GM21619 (cell line): ENCODE measurements at regions not wholly inside any gene's neighbourhood (a gene's known extent, or its start where the extent isn't known, plus 50 kb on each side); places are given as distances from the start of the nearest gene placed in this dataset.
"Not testable (repeated sequence)": the region's sequence is repeated elsewhere in the genome, so short reads cannot be mapped to it uniquely, and the experiment has no call there.

ENCODE experiments used
- ATAC-seq: cut with Tn5 transposase; IDR thresholded peaks from one replicate; pipeline ENCODE4 v1.9.1; 2021; ENCODE audit not compliant: unreplicated experiment

DNA sequence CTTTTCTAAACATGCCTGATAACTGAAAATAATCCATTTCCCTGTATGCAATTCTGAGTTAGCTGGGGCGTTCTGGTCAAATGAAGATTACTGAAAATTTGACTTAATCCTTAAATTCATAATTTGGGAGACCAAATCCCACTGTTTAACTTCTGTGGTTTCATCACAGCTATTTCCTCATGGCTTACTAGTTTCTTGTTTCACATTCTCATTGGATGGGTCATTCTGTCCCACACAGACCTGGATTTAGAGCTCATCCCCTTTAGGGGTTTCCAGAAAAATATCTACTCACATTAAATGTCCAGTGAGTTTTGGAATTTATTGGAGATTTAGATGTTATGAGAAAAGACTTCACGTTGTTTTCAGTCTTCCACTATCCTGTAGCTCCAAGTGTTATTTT lies 709.3 kb upstream of the KLHL1 start:
- no peak for ATAC-seq

DNA sequence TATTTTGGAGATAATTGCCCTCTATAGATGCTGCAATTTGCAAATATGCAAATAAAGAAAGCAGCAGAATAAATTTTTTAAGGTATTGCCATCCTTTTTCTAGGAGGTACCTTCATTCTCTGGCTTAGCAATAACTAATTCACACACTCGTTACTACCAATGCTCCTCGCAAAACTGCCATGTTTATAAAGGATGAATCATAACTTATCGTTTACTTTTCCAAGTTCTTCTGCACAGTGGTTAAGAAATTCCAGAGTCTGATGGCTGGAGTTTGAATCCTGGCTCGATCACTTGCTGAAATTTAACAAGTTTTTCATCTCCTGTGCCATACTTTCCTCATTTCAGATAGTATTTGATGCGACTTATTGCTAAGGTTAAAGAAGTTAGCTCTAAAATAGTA lies 708.6 kb upstream of the KLHL1 start:
- no peak for ATAC-seq

DNA sequence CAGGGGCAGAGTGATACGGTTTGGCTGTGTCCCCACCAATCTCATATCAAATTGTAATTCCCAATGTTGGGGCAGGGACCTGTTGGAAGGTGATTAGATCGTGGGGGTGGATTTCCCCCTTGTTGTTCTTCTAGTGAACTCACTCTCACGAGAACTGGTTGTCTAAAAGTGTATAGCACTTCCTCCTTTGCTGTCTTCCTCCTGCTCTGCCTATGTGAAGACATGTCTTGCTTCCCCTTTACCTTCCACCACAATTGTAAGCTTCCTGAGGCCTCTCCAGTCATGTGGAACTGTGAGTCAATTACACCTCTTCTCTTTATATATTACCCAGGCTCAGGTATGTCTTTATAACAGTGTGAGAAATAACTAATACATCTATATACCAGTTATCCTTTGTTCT lies 706.4 kb upstream of the KLHL1 start:
- no peak for ATAC-seq

DNA sequence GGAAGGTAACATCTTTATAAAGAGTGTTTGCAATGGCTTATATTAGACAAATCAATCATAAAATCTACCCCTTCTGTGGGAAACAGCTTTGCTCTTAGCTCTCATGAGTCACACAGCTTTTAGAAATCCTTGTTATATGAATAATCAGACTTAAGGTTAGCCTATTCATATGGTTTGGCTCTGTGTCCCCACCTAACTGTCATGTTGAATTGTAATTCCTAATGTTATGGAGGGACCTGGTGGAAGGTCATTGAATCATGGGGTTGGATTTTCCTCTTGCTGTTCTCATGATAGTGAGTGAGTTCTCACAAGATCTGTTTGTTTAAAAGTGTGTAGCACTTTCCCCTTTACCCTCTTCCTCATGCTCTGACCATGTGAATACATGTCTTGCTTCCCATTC lies 704.2 kb upstream of the KLHL1 start:
- no peak for ATAC-seq

DNA sequence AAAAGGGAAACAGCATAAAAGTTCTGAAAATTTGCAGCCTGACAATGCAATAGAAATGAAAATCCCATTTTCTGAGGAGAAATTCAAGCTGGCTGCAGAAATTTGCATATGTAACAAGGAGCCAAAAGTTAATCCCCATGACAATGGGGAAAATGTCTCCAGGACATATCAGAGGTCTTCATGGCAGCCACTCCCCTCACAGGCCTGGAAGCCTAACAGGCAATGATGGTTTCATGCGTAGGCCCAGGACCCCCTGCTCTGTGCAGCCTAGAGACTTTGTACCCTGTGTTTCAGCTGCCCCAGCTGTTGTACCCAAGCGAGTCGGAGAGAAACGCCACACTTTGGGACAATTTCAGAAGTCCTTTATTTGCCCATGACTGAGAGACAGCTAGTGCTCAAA lies 701.3 kb upstream of the KLHL1 start:
- ATAC-seq: no peak

DNA sequence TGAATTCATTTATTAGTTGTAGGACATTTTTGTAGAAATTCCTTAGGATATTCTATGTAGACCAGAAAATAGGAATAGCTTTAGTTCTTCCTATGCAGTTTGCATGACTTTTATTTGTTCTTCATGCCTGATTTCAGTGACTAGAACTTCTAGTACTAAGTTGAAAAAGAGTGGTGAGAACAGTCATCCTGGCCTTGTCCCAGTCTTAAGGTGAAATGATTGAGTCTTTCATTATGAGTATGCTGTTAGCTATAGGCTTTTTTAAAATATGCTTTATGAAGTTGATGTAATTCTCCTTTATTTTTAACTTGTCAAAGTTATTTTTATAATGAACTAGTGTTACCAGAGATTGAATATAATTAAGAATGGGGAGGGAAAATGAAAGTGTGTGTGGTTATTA lies 690.1 kb upstream of the KLHL1 start:
- ATAC-seq: no peak

DNA sequence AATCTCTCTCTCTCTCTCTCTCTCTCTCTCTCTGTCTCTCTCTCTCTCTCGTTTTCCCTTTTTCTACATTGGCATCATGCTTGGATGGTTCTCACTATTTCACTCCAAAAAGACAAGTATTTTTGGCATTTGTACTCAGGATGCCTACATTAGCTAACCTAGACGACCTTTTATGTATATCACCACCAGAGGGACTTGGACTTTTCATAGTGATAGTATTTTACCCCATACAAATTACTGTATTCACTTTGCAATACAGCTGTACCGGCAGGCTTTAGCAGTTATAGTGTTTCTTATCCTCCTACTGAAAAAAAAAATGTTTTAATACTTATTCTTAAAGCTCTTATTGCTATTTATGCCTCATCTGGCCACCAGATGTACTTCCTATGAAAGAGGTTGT lies 687.2 kb upstream of the KLHL1 start:
- no peak for ATAC-seq

DNA sequence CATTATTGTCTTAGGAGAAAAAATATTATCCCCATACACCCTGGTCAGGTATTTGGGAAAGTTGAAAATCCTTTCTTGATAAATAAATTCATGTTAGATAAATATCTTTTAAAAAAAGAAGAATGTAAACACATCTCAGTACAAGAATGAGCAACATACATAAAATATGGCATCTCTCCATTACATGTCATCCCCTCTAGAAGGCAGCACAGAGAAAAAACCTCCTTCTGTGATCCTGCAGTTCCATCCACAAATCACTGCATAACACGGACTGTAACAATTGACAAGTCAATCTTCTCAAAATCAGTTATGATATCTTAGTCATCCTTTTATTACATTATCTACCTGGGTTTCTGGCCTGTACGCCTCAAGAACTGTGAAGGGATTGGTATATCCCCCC lies 683.9 kb upstream of the KLHL1 start:
- no peak for ATAC-seq

DNA sequence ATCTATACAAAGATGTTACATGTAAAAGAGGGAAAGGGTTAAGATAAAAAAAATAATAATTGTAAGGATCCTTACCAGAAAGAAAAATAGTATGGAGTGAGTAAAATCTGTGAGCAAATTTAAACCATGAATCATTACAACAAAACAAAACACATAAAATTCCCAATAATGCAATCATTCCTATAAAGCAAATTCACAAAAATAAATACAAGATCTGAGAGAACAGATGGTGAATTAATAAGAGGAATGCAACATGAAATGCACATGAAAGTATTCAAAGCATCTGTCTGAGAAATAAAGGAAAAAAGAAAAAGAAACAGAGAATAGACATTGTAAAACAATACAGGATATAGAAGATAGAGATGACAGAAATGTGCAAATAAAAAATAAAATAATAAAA lies 681.5 kb upstream of the KLHL1 start:
- no peak for ATAC-seq

DNA sequence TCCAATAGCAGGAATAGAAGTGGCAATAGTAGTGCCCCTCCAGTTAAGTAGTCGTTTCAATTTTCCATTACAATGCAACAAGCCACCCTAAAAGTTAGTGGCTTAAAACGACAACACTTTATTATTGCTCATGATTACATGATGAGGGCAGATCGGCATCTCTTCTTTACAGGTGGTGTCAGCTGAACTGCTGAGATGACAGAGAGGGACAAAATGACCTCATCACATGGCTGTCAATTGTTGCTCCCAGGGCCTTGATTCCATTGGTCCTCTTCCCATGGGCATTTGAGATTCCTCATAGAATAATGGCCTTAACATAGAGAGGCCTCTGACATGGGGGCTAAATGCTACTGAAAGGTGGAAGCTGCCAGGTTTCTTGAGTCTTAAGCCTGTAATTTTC lies 679.8 kb upstream of the KLHL1 start:
- ATAC-seq: no peak

DNA sequence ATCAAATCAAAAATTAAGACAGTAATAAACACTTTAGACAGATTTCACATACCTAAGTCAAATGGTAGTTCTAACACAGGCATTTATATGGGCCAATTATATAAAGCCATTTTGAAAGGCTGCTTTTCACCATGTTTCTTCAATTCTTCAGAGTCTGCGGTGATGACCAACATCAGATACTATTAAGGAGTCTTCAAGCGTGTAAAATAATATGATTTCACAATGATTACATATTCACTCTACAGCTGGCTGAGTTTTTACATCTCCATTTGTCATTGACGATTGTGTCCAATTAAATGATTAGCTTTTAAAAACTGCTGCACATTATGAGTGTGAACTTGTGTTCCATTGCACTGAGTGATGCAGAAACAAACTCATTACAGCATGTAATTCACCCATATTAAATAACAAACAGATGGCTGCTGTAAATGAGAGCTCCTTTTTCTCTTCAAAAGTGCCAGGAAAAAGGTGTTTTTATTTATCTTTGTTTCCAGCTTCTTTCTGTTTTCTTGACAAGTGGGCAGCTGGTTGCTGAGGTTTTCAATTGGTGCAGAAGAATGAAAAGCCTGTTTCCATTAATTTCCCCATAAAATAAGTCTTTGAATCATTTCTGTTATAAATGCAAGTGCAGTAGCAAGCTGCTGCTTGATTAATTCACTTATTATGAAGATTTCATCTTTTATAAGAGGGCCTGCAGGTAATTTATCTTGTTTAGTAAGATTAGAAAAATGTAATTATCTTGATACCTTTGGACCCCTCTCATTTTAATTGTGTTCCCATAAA lies 676.1 kb upstream of the KLHL1 start:
- no peak for ATAC-seq

DNA sequence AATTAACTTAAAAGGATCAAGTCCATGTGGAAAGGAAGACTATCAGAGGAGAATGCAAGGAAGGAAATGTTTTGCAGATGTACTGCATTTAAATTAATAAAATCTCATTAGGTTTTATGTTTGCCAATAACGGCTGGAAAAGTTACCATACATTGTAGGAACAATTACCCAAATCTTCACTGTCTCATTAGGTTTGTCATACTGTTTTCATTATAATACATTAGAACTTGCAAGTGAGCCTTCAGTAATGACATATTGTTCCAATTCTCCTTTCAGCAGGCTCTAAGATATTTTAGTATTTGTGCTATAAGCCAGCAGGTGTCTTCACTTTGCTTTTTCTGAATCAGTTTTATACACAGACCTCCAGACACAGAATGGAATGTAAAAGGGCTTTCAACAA lies 661.6 kb upstream of the KLHL1 start:
- ATAC-seq: no peak

DNA sequence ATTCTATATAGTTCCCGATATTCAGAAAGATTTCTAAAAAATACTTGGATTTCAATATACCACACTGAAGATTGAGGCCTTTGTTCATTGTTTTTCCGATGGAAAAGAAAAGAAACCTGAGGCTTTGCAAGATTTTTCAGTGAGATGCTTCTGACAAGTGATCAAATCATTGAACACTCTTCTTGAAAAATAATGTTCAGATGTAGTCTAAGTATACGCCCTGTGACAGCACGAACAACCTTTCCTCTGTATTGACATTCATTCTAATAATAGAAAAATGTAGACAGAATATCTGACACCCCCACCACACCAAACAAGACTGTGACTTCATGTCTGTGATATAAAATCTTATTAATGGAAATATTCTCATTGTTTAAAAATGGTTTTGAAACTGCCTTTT lies 650.7 kb upstream of the KLHL1 start:
- no peak for ATAC-seq

DNA sequence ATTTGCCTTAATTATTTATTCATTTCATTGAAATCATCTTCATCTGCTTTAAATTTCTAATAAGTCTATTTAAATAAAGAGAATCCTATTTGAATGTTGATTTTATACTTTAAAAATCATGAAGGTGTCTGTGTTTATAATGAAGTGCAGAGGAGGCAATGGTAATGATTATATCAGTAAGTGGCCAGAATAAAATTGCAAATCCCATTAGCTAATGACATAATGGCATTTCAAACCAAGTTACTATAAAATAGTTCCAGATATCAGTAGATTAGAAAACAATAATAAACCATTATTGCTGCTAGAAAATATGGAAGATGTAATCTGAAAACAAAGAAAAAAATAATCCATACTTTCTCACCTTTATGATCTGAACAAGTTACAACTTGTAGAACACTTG lies 647.8 kb upstream of the KLHL1 start:
- ATAC-seq: no peak

DNA sequence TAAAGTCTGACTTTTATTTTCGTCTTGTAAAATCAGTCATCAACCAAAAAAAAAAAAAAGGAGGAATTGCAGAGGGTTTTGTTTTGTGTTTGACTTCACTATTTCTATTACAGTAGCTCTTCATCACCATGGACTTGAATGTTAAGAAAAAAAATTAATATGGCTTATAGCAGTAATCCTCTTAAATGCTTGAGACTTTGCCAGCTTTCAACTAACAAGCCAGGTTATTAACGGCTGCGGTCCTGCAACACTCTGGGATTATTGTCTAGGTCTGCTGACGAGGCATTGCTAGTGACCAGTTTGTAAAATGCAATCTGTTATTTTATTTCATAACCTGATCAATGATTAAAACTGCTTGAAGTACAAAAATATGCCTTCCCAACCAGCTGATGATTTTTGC lies 647.2 kb upstream of the KLHL1 start:
- no peak for ATAC-seq

DNA sequence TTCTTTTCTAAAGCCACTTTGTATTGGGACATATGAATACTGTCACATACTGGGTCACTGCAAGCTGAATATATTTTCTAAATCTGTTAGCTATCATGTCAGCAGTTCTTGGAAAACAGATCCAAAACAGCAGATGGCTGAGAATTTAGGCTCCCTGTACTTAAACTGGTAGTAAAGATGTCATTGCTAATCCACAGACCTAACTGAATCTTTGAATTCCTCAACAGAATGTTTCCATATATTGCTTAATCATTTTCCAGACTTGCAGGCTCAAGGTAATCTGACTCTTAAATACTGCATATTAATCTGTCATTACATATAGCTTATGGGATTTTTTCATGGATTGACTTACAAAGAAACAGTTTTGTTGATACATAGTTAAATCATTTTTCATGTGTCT lies 639.0 kb upstream of the KLHL1 start:
- no peak for ATAC-seq

DNA sequence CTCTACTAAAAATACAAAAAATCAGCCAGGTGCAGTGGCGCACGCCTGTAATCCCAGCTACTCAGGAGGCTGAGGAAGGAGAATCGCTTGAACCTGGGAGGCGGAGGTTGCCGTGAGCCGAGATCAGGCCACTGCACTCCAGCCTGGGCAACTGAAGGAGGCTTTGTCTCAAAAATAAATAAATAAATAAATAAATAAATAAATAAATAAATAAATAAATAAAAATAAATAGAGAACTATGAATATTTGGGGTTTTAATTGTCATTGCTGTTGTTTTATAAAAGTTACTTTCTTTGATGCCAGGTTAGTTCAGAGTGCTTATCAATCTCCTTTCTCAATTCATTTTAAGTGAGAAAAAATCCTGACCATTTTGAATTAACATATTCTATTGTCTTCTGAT lies 638.2 kb upstream of the KLHL1 start:
- not testable (repeated sequence) for ATAC-seq

DNA sequence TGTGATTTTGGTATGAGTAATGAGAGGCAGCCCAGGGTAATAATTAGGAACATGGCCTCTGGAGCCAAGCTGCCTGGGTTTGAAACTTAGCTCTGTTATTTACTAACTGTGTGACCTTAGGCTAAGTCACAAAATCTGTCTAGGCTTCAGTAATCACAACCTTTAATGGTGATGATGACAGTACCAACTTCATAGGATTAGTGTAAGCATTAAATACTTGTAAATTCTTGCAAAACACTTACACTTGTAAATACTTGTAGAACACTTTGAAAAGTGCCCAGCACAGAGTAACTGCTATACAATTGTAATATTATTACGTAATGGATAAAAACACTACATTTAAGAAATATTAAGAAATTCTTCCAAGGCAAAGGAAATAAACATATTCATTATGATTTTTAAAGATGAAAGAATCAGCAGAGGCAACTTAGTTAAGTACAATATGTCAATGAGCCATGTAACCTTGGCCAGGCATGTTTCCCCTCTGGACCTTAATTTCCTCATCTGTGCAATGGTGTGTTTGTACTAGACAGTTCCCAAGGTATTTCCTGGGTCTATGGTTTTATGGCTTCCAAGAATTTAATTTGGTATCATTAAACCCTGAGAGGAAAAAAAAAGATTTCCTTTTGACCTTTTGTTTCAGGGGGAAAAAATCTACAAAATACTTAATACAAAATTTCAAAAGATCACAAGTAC lies 628.5 kb upstream of the KLHL1 start:
- ATAC-seq: no peak

DNA sequence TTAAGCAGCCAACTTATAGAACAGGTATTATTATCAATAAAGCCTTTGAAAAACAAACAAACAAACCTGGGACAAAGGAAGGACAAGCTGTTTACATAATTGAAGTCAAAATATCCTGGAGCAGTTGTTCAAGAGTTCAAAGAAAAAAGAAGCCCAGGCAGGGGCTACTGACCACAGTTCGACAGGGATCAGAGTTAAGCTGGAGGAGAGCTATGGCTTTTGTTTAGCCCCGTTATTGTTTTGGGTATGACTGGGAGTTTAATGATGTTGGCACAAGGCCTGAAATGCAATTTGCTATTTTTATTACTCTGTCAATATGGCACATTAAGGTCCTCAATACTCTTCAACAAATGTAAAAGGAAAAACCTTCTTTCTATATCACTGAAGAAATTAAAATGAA lies 624.4 kb upstream of the KLHL1 start:
- no peak for ATAC-seq

DNA sequence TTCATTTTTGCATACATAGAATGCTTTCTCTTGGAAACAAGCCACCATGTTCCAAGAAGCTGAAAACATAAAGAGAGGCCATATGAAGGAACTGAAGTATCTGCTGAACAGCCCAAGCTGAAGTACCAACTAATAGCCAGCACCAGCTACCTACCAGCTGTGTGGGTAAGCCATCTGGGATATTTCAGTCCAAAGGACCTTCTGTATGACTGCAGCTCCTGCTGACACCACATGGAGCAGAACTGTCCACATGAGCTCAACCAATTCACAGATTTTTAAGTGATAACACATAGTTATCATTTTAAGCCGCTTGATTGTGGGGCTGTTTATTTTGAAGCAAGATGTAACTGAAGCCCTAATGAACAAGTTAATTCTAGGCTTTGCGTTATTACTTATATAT lies 621.1 kb upstream of the KLHL1 start:
- ATAC-seq: no peak

DNA sequence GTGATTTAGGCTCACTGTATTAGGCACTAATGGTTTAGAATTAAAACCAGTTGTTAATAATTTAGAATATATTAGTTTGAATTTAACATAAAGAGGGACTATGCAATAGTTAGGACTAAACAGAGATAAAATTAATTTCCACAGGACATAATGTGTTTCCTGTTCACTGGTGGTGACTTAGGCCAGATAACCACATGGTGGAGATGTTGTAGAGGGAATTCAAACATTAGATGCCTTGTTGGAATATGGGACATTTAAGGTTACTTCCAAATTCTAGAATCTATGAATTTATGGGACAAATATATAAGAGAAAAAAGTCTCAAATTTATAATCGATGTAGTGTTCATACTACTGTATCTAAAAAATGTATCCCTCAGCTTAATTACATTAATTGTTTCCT lies 615.5 kb upstream of the KLHL1 start:
- ATAC-seq: no peak

DNA sequence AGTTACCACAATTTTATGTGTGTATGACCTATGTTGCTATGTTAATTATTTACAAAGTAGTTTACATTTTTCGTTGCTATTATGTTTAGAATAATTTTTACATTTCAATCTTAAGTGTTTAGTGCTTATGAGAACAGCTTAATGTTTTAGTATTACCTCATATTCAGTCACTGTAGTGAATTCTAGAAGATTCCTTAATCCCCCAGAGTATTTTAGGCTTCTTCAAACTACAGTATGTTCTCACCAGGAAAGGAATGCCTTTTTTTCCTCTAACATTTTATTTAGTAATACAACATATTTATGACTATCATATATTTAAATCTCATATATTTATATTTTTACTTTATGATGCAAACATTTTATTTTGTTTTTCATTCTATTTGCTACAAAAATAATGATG lies 612.1 kb upstream of the KLHL1 start:
- no peak for ATAC-seq

DNA sequence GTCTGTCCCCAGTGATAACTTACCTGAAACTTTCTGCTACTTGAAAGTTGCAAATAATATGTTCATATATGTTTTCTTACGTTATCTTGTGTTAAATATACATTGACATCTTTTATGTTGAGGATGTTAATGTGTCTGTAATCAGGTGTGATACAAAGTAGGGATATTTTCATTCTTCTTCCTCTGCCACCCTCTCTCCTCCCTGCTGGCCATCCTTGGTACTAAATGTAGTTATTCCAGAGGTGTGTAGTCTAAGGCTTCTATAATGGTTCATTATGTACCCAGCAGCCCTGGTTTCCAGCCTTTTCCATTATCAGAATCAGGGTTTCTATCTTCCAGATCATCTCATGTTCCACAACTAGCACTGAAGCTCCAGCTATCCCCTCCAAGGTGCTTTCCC lies 606.7 kb upstream of the KLHL1 start:
- ATAC-seq: no peak
